Peyer's patch (tissue), 4 donors: ENCODE measurements at regions not wholly inside any gene's neighbourhood (a gene's known extent, or its start where the extent isn't known, plus 50 kb on each side); places are given as distances from the start of the nearest gene placed in this dataset.

ENCODE experiments used
- DNase-seq, 3 donors: peaks; one replicate each; pipeline ENCODE4 v3.0.0-alpha.2; 2017 to 2019
- H3K27ac ChIP-seq, 4 donors: fragments of 200-600 bp; sonication (generic); one replicate each; pipeline ENCODE4 v1.5.1; 2016 to 2019
- H3K27me3 ChIP-seq, 2 donors: fragments of 200-600 bp; sonication (generic); one replicate each; pipeline ENCODE4 v1.5.1; 2019
- H3K36me3 ChIP-seq, 3 donors: fragments of 200-600 bp; sonication (generic); one replicate each; pipeline ENCODE4 v1.5.1; 2016 to 2019
- H3K4me1 ChIP-seq, 4 donors: fragments of 200-600 bp; sonication (generic); one replicate each; pipeline ENCODE4 v1.5.1; 2016 to 2019
- H3K4me3 ChIP-seq, 4 donors: fragments of 200-600 bp; sonication (generic); 1 replicate in 3 of 4; 2 replicates in 1 of 4; pipeline ENCODE4 v1.5.1; 2016 to 2019; ENCODE audit warnings: mild to moderate bottlenecking in 1 of 4
- H3K9me3 ChIP-seq, 4 donors: fragments of 200-600 bp; sonication (generic); one replicate each; pipeline ENCODE4 v1.5.1; 2016 to 2019; ENCODE audit warnings: mild to moderate bottlenecking in 1 of 4
- POLR2A ChIP-seq, 2 donors: fragments of 450-650 bp; IDR thresholded peaks; one replicate each; pipeline ENCODE4 v1.5.1; 2017; ENCODE audit warnings: antibody characterized with exemption in 2 of 2, mild to moderate bottlenecking in 2 of 2, moderate library complexity in 2 of 2
- TF ChIP-seq, protein P1 (sequence below), 6 experiments: fragments of 450-650 bp in 4 of 6; fragments of 200-600 bp in 2 of 6; sonication (generic) in 1 of 6; IDR thresholded peaks; one replicate each; pipeline ENCODE4 v1.5.1; 2017 to 2019; ENCODE audit warnings: antibody characterized with exemption in 6 of 6, mild to moderate bottlenecking in 3 of 6, moderate library complexity in 1 of 6

DNA sequence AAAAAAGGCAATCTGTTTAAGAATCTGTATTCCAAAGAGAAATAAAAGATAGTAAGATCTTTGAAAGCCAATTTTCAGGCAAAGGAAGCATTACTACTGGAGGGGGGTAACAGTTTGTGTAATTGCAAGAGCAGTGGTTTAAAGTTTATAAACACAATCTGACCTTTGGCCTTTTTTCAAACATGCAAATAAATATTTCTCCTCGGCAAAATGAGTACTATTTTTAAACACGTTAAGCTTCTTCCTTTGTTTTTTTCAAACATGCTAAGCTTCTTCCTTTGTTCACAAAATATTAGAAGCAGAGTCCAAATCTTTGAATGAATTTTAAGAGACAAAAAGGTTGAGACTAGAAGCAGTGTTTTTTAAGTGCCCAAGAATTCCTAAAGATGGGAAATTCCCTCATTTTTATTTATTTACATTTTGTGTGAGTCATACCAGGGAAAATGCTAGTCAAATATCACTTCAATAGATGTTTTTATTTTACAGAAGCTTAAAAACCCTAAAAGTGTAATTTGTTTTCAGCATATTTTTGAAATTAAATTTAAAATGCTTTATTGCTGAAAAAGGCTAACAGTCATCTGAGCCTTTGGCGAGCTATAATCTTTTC is 229.3 kb downstream of the GPR37 start:
- H3K4me3 ChIP-seq, result no peak overlapping the region
- no peaks in the 10 kb centered on the region for H3K9me3 ChIP-seq
- H3K27me3 ChIP-seq, result no peaks in the 10 kb centered on the region
- H3K36me3 ChIP-seq, result no peaks in the 10 kb centered on the region
- no peaks in the 10 kb centered on the region for H3K4me1 ChIP-seq
- no peak for DNase-seq
- H3K27ac ChIP-seq, result no peak overlapping the region
- TF ChIP-seq POLR2A (IDR thresholded peaks at IDR 0.05), result no peak
- TF ChIP-seq, protein P1, sequence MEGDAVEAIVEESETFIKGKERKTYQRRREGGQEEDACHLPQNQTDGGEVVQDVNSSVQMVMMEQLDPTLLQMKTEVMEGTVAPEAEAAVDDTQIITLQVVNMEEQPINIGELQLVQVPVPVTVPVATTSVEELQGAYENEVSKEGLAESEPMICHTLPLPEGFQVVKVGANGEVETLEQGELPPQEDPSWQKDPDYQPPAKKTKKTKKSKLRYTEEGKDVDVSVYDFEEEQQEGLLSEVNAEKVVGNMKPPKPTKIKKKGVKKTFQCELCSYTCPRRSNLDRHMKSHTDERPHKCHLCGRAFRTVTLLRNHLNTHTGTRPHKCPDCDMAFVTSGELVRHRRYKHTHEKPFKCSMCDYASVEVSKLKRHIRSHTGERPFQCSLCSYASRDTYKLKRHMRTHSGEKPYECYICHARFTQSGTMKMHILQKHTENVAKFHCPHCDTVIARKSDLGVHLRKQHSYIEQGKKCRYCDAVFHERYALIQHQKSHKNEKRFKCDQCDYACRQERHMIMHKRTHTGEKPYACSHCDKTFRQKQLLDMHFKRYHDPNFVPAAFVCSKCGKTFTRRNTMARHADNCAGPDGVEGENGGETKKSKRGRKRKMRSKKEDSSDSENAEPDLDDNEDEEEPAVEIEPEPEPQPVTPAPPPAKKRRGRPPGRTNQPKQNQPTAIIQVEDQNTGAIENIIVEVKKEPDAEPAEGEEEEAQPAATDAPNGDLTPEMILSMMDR (IDR thresholded peaks at IDR 0.05), result no peak

DNA sequence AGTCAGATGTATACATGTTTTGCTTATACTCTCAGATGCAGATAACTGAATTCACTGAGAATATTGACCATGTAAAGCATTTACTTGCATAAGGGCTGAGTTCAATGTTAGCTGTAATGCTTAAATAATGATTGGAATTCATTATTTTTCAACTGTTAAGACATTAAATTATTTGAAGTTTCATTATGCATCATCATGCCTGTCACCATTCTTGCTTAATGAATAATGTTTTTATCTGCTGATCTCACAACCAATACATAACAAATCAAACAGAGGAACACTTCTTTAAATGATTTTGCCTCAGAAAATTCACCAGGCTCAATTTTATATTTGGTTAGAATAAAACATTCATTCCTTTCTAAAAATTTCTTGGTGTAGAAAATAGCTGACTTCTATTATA is 233.4 kb downstream of the GPR37 start:
- Histone ChIP-seq H3K36me3 (no peaks in the 10 kb centered on the region), H3K27me3 (no peaks in the 10 kb centered on the region), H3K4me3 (no peak overlapping the region), H3K9me3 (peaks cover 0 to 3% (median 0%) of the 10 kb centered on the region in 4 donors), H3K4me1 (no peaks in the 10 kb centered on the region), H3K27ac (no peak overlapping the region)
- DNase-seq, result no peak
- no peak for TF ChIP-seq POLR2A (IDR thresholded peaks at IDR 0.05)
- TF ChIP-seq, protein P1 (IDR thresholded peaks at IDR 0.05), result no peak

DNA sequence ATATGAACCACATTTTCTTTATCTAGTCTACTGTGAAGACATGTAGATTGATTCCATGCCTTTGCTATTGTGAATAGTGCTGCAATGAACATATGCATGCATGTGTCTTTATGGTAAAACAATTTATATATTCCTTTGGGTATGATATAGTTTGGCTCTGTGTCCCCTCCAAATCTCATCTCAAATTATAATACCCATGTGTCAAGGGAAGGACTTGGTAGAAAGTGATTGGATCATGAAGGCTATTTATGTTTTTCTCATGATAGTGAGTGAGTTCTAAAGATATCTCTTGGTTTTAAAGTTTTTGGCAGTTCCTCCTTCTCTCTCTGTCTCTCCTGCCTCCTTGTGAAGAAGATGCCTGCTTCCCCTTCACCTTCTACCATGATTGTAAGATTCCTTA is 248.7 kb downstream of the GPR37 start:
- no peak for DNase-seq
- H3K27me3 ChIP-seq, result no peaks in the 10 kb centered on the region
- H3K4me1 ChIP-seq, result no peaks in the 10 kb centered on the region
- TF ChIP-seq, protein P1 (IDR thresholded peaks at IDR 0.05), result no peak
- TF ChIP-seq POLR2A (IDR thresholded peaks at IDR 0.05), result no peak
- H3K9me3 ChIP-seq, result no peaks in the 10 kb centered on the region
- H3K36me3 ChIP-seq, result no peaks in the 10 kb centered on the region
- H3K27ac ChIP-seq, result no peak overlapping the region
- H3K4me3 ChIP-seq, result no peak overlapping the region

DNA sequence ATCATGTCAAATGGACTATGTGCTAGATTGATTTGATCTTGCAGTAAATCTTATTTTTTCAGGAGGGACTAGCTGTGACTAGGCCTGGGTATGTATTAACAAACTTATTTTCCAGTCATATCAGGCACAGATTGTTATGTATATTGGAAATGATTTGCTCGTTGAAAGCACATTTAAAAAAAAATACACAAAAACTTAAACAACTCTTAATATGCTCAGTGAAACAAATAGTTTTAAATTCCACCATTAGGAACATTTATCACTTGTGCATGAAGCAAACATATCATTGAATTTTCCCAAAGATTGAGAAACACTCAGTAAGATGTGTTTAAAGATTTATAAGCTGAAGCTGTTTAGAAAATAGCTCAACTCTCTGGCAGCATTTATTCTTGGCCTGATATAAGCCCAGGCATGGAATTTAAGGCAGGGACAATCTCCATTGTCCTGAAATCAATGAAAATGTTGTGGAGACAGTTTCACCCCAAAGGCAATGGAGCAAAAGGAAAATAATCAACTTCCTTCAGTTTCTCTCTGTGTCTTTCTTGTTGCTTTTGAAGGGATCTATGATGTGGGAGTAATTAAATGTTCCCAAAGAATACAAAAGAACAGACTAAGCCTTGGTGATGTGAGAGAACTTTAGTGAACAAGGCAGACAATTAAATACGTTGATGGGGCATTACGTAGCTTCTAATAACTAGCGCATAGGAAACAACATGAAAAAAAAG is 250.3 kb downstream of the GPR37 start:
- H3K36me3 ChIP-seq, result no peaks in the 10 kb centered on the region
- H3K9me3 ChIP-seq, result no peaks in the 10 kb centered on the region
- H3K4me1 ChIP-seq, result no peaks in the 10 kb centered on the region
- DNase-seq, result no peak
- H3K27ac ChIP-seq, result no peak overlapping the region
- TF ChIP-seq, protein P1 (IDR thresholded peaks at IDR 0.05), result no peak
- TF ChIP-seq POLR2A (IDR thresholded peaks at IDR 0.05), result no peak
- H3K27me3 ChIP-seq, result no peaks in the 10 kb centered on the region
- H3K4me3 ChIP-seq, result no peak overlapping the region

DNA sequence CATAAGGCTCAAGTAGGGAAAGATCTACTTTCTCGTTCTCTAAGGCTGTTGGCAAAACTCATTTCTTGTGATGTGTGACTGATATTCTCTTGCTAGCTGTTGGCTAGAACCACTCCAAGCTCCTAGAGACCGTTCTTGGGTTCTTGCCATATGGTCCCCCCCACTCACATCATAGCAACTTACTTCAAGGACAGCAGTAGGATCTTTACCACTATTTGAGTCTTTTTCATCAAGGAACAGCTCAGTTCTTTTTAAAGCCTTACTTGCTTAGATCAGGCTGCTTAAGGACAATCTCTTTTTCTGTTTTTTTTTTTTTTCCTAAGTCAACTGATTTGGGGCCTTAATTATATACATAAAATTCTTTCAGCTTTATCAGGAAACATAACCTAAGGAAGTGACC is 251.1 kb downstream of the GPR37 start:
- Histone ChIP-seq H3K36me3 (no peaks in the 10 kb centered on the region), H3K4me1 (no peaks in the 10 kb centered on the region), H3K9me3 (no peaks in the 10 kb centered on the region), H3K27ac (no peak overlapping the region), H3K27me3 (no peaks in the 10 kb centered on the region), H3K4me3 (no peak overlapping the region)
- no peak for TF ChIP-seq POLR2A (IDR thresholded peaks at IDR 0.05)
- TF ChIP-seq, protein P1 (IDR thresholded peaks at IDR 0.05), result no peak
- DNase-seq, result no peak
